Gastroesophageal sphincter (tissue), 4 donors: ENCODE measurements at regions not wholly inside any gene's neighbourhood (a gene's known extent, or its start where the extent isn't known, plus 50 kb on each side); places are given as distances from the start of the nearest gene placed in this dataset.

Experiments used
- ATAC-seq: fragments of 150-250 bp; one replicate; pipeline ENCODE4 v1.9.1; 2016; ENCODE audit warnings: mild to moderate bottlenecking, moderate library complexity
- H3K27ac ChIP-seq, 4 donors: fragments of 200-600 bp; sonication (generic) in 3 of 4; 1 replicate in 3 of 4; 2 replicates in 1 of 4; pipeline ENCODE4 v1.5.1; 2016 to 2019
- H3K27me3 ChIP-seq: fragments of 200-600 bp; sonication (generic); one replicate; pipeline ENCODE4 v1.5.1; 2019
- H3K36me3 ChIP-seq, 2 donors: fragments of 200-600 bp; sonication (generic); one replicate each; pipeline ENCODE4 v1.5.1; 2019; ENCODE audit warnings: control low read depth in 1 of 2
- H3K4me1 ChIP-seq, 3 donors: fragments of 200-600 bp; sonication (generic); 1 replicate in 2 of 3; 2 replicates in 1 of 3; pipeline ENCODE4 v1.5.1; 2016 to 2019; ENCODE audit warnings: control low read depth in 2 of 3
- H3K4me3 ChIP-seq, 2 donors: fragments of 200-600 bp; sonication (generic); one replicate each; pipeline ENCODE4 v1.5.1; 2019; ENCODE audit warnings: mild to moderate bottlenecking in 1 of 2, moderate library complexity in 1 of 2
- H3K9me3 ChIP-seq, 3 donors: fragments of 200-600 bp; sonication (generic); one replicate each; pipeline ENCODE4 v1.5.1; 2017 to 2019; ENCODE audit warnings: control low read depth in 2 of 3
- CTCF ChIP-seq, 4 experiments: fragments of 200-600 bp in 2 of 4; fragments of 450-650 bp in 2 of 4; sonication (generic) in 1 of 4; IDR thresholded peaks; one replicate each; pipeline ENCODE4 v1.5.1; 2017 to 2019; ENCODE audit warnings: antibody characterized with exemption in 4 of 4, mild to moderate bottlenecking in 2 of 4, moderate library complexity in 2 of 4
- EP300 ChIP-seq: sonication (generic); formaldehyde crosslinking; IDR thresholded peaks from one replicate; pipeline ENCODE4 v1.6.1; 2017; ENCODE audit warnings: antibody characterized with exemption, mild to moderate bottlenecking
- POLR2A ChIP-seq, 2 donors: fragments of 450-650 bp; IDR thresholded peaks; one replicate each; pipeline ENCODE4 v1.6.1; 2017; ENCODE audit warnings: antibody characterized with exemption in 2 of 2, mild to moderate bottlenecking in 2 of 2, moderate library complexity in 1 of 2
- POLR2AphosphoS5 ChIP-seq: sonication (generic); formaldehyde crosslinking; IDR thresholded peaks from one replicate; pipeline ENCODE4 v1.6.1; 2017; ENCODE audit warnings: antibody characterized with exemption
- WGBS, 2 donors: methylation state at CpG; one replicate each; pipeline ENCODE4 v1.1.5; 2018; ENCODE audit warnings: low coverage in 1 of 2; 5-methylcytosine and 5-hydroxymethylcytosine counted together

GRCh38 chr10:108384378-108384777, 1219.9 kb upstream of the SORCS1 start:
- H3K9me3 ChIP-seq: no peaks in the 10 kb centered on the region
- ATAC-seq: no peak
- no peaks in the 10 kb centered on the region for H3K4me1 ChIP-seq
- H3K4me3 ChIP-seq: no peak overlapping the region
- no peaks in the 10 kb centered on the region for H3K36me3 ChIP-seq
- TF ChIP-seq EP300 (no peak), POLR2AphosphoS5 (no peak), CTCF (IDR thresholded peaks at IDR 0.05) (no peak), POLR2A (IDR thresholded peaks at IDR 0.05) (no peak)
- no peak overlapping the region for H3K27ac ChIP-seq
- H3K27me3 ChIP-seq: no peaks in the 10 kb centered on the region
- 63 to 79% methylated on average over 1 of the region's 1 CpG for WGBS, 2 donors

GRCh38 chr10:108378779-108379178, 1214.3 kb upstream of the SORCS1 start:
- no peak for TF ChIP-seq EP300
- TF ChIP-seq POLR2AphosphoS5: no peak
- TF ChIP-seq CTCF (IDR thresholded peaks at IDR 0.05): no peak
- TF ChIP-seq POLR2A (IDR thresholded peaks at IDR 0.05): no peak
- ATAC-seq: no peak
- Histone ChIP-seq H3K27me3 (no peaks in the 10 kb centered on the region), H3K27ac (no peak overlapping the region), H3K36me3 (no peaks in the 10 kb centered on the region), H3K9me3 (no peaks in the 10 kb centered on the region), H3K4me3 (no peak overlapping the region), H3K4me1 (no peaks in the 10 kb centered on the region)

- Histone ChIP-seq H3K4me1 (no peaks in the 10 kb centered on the region), H3K4me3 (no peak overlapping the region), H3K9me3 (peaks cover 0 to 5% (median 0%) of the 10 kb centered on the region in 3 donors), H3K27me3 (no peaks in the 10 kb centered on the region), H3K27ac (no peak overlapping the region), H3K36me3 (no peaks in the 10 kb centered on the region)
- no peak for ATAC-seq
- TF ChIP-seq CTCF (IDR thresholded peaks at IDR 0.05) (no peak), EP300 (no peak), POLR2A (IDR thresholded peaks at IDR 0.05) (no peak), POLR2AphosphoS5 (no peak)
Observed at GRCh38 chr10:108375691-108376090, 1211.2 kb upstream of the SORCS1 start.

GRCh38 chr10:108374991-108375390, 1210.5 kb upstream of the SORCS1 start:
- no peak for TF ChIP-seq POLR2A (IDR thresholded peaks at IDR 0.05)
- no peak for TF ChIP-seq EP300
- no peak for TF ChIP-seq CTCF (IDR thresholded peaks at IDR 0.05)
- TF ChIP-seq POLR2AphosphoS5: no peak
- Histone ChIP-seq H3K27me3 (no peaks in the 10 kb centered on the region), H3K4me1 (no peaks in the 10 kb centered on the region), H3K36me3 (no peaks in the 10 kb centered on the region), H3K27ac (no peak overlapping the region), H3K4me3 (no peak overlapping the region), H3K9me3 (peaks cover 0 to 5% (median 0%) of the 10 kb centered on the region in 3 donors)
- 13 to 71% methylated on average over 1 of the region's 1 CpG for WGBS, 2 donors
- no peak for ATAC-seq

GRCh38 chr10:108365541-108365940, 1201.0 kb upstream of the SORCS1 start:
- H3K4me3 ChIP-seq: no peak overlapping the region
- no peaks in the 10 kb centered on the region for H3K9me3 ChIP-seq
- ATAC-seq: no peak
- H3K36me3 ChIP-seq: no peaks in the 10 kb centered on the region
- H3K27ac ChIP-seq: no peak overlapping the region
- H3K4me1 ChIP-seq: no peaks in the 10 kb centered on the region
- H3K27me3 ChIP-seq: no peaks in the 10 kb centered on the region
- TF ChIP-seq CTCF (IDR thresholded peaks at IDR 0.05) (no peak), POLR2AphosphoS5 (no peak), POLR2A (IDR thresholded peaks at IDR 0.05) (no peak), EP300 (no peak)
